Heart right ventricle (tissue), 16 donors: ENCODE measurements at regions not wholly inside any gene's neighbourhood (a gene's known extent, or its start where the extent isn't known, plus 50 kb on each side); places are given as distances from the start of the nearest gene placed in this dataset.
"Not testable (repeated sequence)": the region's sequence is repeated elsewhere in the genome, so short reads cannot be mapped to it uniquely, and the experiment has no call there.

Source experiments
- ATAC-seq, 8 donors: fragments of 200-7000 bp; cut with Tn5 transposase; one replicate each; pipeline ENCODE4 v1.9.1; 2020; ENCODE audit warnings: mild to moderate bottlenecking in 8 of 8, moderate library complexity in 8 of 8, moderate number of reproducible peaks in 1 of 8
- DNase-seq, 2 donors: peaks; one replicate each; pipeline ENCODE4 v3.0.0-alpha.2; 2020
- H3K27ac ChIP-seq, 10 donors: fragments of 200-600 bp; sonication (generic) in 2 of 10; one replicate each; pipeline versions ENCODE4 v1.5.0 to v1.8.0; 2020 to 2022; ENCODE audit warnings: mild to moderate bottlenecking in 3 of 10
- H3K27me3 ChIP-seq, 7 donors: fragments of 200-600 bp; one replicate each; pipeline ENCODE4 v1.8.0; 2021 to 2022; ENCODE audit warnings: mild to moderate bottlenecking in 2 of 7
- H3K36me3 ChIP-seq, 9 donors: fragments of 200-600 bp; sonication (generic) in 1 of 9; one replicate each; pipeline versions ENCODE4 v1.5.0 to v1.8.0; 2020 to 2022; ENCODE audit warnings: mild to moderate bottlenecking in 2 of 9
- H3K4me1 ChIP-seq, 9 donors: fragments of 200-600 bp; sonication (generic) in 1 of 9; one replicate each; pipeline versions ENCODE4 v1.5.0 to v1.8.0; 2020 to 2022; ENCODE audit warnings: mild to moderate bottlenecking in 4 of 9
- H3K4me3 ChIP-seq, 10 donors: fragments of 200-600 bp; sonication (generic) in 2 of 10; one replicate each; pipeline versions ENCODE4 v1.5.0 to v1.8.0; 2020 to 2022; ENCODE audit warnings: mild to moderate bottlenecking in 7 of 10, moderate library complexity in 2 of 10
- H3K9me3 ChIP-seq, 11 donors: fragments of 200-600 bp in 10 of 11; sonication (generic) in 2 of 11; one replicate each; pipeline versions ENCODE4 v1.5.0 to v1.8.0; 2013 to 2022; ENCODE audit warnings: mild to moderate bottlenecking in 2 of 11, control low read depth in 1 of 11, moderate library complexity in 1 of 11
- CTCF ChIP-seq, 9 donors: fragments of 200-600 bp; sonication (generic) in 2 of 9; IDR thresholded peaks; one replicate each; pipeline versions ENCODE4 v1.5.0 to v1.8.0; 2021 to 2022; ENCODE audit warnings: antibody characterized with exemption in 9 of 9, mild to moderate bottlenecking in 5 of 9, moderate library complexity in 1 of 9
- WGBS, 2 donors: extraction: QIAGEN DNeasy Blood & Tissue Kit; methylation state at CpG; one replicate each; pipeline ENCODE4 v1.1.7; 2013; ENCODE audit warnings: inconsistent platforms in 1 of 2; 5-methylcytosine and 5-hydroxymethylcytosine counted together
- intact Hi-C, 10 donors: fragments of 100-400 bp; cut with DNase I; formaldehyde crosslinking; loops; one replicate each; pipeline versions ENCODE4 v1.11.1 to v1.14.2; 2022
- donor health status: Arrhythmogenic right ventricular cardiomyopathy.
- donor health status: ischemic (EF 13 %, LVEDD 7.1; RV severe dilation, severe dysfunction).
- donor health status: healthy with polysubstance abuse.
- donor health status: DM: no; HTN: yes; CAD: no.
- donor health status: DM: no; HTN: no; CAD: no.
- donor health status: ischemic (EF 25% LVEDD 6.9; RV normal size, moderate dysfunction).
- donor health status: ischemic (EF 25% LVEDD 5.7; RV mildly dilated, moderate dysfunction).
- donor health status: healthy.
- donor health status: DM: yes; HTN: yes; CAD: no.
- donor health status: Ischemic cardiomyopathy.
- donor health status: ischemic (EF 35%, LVEDD 5.7; RV mildly dilated, moderate dysfunction).
- donor health status: nonischemic (EF 11% LVEDD 7.7; RV severe dilation, severe dysfunction).
- donor health status: DM: yes; HTN: yes; CAD: no.
- donor health status: PGD.
- donor health status: ischemic (EF 29% LVEDD 5.4; RV normal size, mild dysfunction).
- donor health status: nonischemic (EF 23%, LVEDD 6.1; RV moderate dilation, normal function).

GRCh38 chr13:81106348-81106747 lies 765.4 kb upstream of the SPRY2 start:
- Histone ChIP-seq H3K4me1 (no peaks in the 10 kb centered on the region), H3K27ac (no peak overlapping the region), H3K9me3 (no peaks in the 10 kb centered on the region), H3K4me3 (no peak overlapping the region), H3K36me3 (no peaks in the 10 kb centered on the region), H3K27me3 (no peaks in the 10 kb centered on the region)
- no peak for ATAC-seq
- no peak for TF ChIP-seq CTCF (IDR thresholded peaks at IDR 0.05)
- no peak for DNase-seq
- intact Hi-C loops, result no loop called here
- WGBS, 2 donors, result 69 to 71% methylated on average over 7 of the region's 7 CpGs

GRCh38 chr13:81104035-81104715 lies 763.2 kb upstream of the SPRY2 start:
- DNase-seq, result no peak
- no peaks in the 10 kb centered on the region for H3K4me1 ChIP-seq
- no peak for ATAC-seq
- 77 to 89% methylated on average over 1 of the region's 1 CpG for WGBS, 2 donors
- H3K9me3 ChIP-seq, result no peaks in the 10 kb centered on the region
- H3K27ac ChIP-seq, result no peak overlapping the region
- TF ChIP-seq CTCF (IDR thresholded peaks at IDR 0.05), result no peak
- no peak overlapping the region for H3K4me3 ChIP-seq
- no peaks in the 10 kb centered on the region for H3K36me3 ChIP-seq
- H3K27me3 ChIP-seq, result no peaks in the 10 kb centered on the region
- intact Hi-C loops, result no loop called here

GRCh38 chr13:81102066-81102465 lies 761.1 kb upstream of the SPRY2 start:
- not testable (repeated sequence) for H3K9me3 ChIP-seq
- WGBS, 2 donors, result 92 to 95% methylated on average over 24 of the region's 27 CpGs

GRCh38 chr13:81089371-81090157 lies 748.6 kb upstream of the SPRY2 start:
- no peak for TF ChIP-seq CTCF (IDR thresholded peaks at IDR 0.05)
- Histone ChIP-seq H3K27ac (no peak overlapping the region), H3K27me3 (no peaks in the 10 kb centered on the region), H3K4me1 (no peaks in the 10 kb centered on the region), H3K4me3 (no peak overlapping the region), H3K36me3 (no peaks in the 10 kb centered on the region), H3K9me3 (no peaks in the 10 kb centered on the region)
- DNase-seq, result no peak
- WGBS, 2 donors, result 73 to 81% methylated on average over 4 of the region's 4 CpGs
- intact Hi-C loops, result no loop called here
- no peak for ATAC-seq

More at GRCh38 chr13:81102066-81102465, 761.1 kb upstream of the SPRY2 start:
- H3K27ac ChIP-seq, H3K4me3 ChIP-seq, ATAC-seq, DNase-seq, H3K4me1 ChIP-seq, H3K27me3 ChIP-seq, intact Hi-C loops, H3K36me3 ChIP-seq: not testable (repeated sequence)
